ENCODE measurements at regions not wholly inside any gene's neighbourhood (a gene's known extent, or its start where the extent isn't known, plus 50 kb on each side); places are given as distances from the start of the nearest gene placed in this dataset.

GRCh38 chr11:70763606-70764005 is 365.3 kb downstream of the CTTN start:
- H3K4me3 ChIP-seq (ENCODE audit: low read depth, low read length) = no peak overlapping the region
- DNase-seq (ENCODE audit: low read depth) = no peak
- no peak for TF ChIP-seq MAX (IDR thresholded peaks at IDR 0.05; ENCODE audit: low read depth, low read length)
- TF ChIP-seq CTCF (IDR thresholded peaks at IDR 0.05; ENCODE audit: low read depth, low read length) = no peak
- TF ChIP-seq MYC (IDR thresholded peaks at IDR 0.05; ENCODE audit: low read depth, low read length) = no peak
- no peak for TF ChIP-seq POLR2A (IDR thresholded peaks at IDR 0.05; ENCODE audit: extremely low read depth, insufficient read length)

- no peak overlapping the region for H3K4me3 ChIP-seq (ENCODE audit: low read depth, low read length)
Measured at GRCh38 chr11:70764356-70764905, 366.1 kb downstream of the CTTN start.

GRCh38 chr11:70766901-70767300 is 368.6 kb downstream of the CTTN start:
- TF ChIP-seq CTCF (IDR thresholded peaks at IDR 0.05; ENCODE audit: low read depth, low read length) (no peak), POLR2A (IDR thresholded peaks at IDR 0.05; ENCODE audit: extremely low read depth, insufficient read length) (no peak), MAX (IDR thresholded peaks at IDR 0.05; ENCODE audit: low read depth, low read length) (no peak), MYC (IDR thresholded peaks at IDR 0.05; ENCODE audit: low read depth, low read length) (no peak)
- no peak for DNase-seq (ENCODE audit: low read depth)
- H3K4me3 ChIP-seq (ENCODE audit: low read depth, low read length) = no peak overlapping the region

More at GRCh38 chr11:70764356-70764905, 366.1 kb downstream of the CTTN start:
- TF ChIP-seq POLR2A (IDR thresholded peaks at IDR 0.05; ENCODE audit: extremely low read depth, insufficient read length) (no peak), MAX (IDR thresholded peaks at IDR 0.05; ENCODE audit: low read depth, low read length) (no peak), CTCF (IDR thresholded peaks at IDR 0.05; ENCODE audit: low read depth, low read length) (no peak), MYC (IDR thresholded peaks at IDR 0.05; ENCODE audit: low read depth, low read length) (no peak)
- DNase-seq (ENCODE audit: low read depth) = no peak

GRCh38 chr11:70768346-70769095 is 370.2 kb downstream of the CTTN start:
- DNase-seq (ENCODE audit: low read depth) = no peak
- no peak for TF ChIP-seq CTCF (IDR thresholded peaks at IDR 0.05; ENCODE audit: low read depth, low read length)
- no peak for TF ChIP-seq MAX (IDR thresholded peaks at IDR 0.05; ENCODE audit: low read depth, low read length)
- TF ChIP-seq POLR2A (IDR thresholded peaks at IDR 0.05; ENCODE audit: extremely low read depth, insufficient read length) = no peak
- TF ChIP-seq MYC (IDR thresholded peaks at IDR 0.05; ENCODE audit: low read depth, low read length) = no peak
- H3K4me3 ChIP-seq (ENCODE audit: low read depth, low read length) = no peak overlapping the region

- no peak overlapping the region for H3K4me3 ChIP-seq (ENCODE audit: low read depth, low read length)
- no peak for DNase-seq (ENCODE audit: low read depth)
- TF ChIP-seq POLR2A (IDR thresholded peaks at IDR 0.05; ENCODE audit: extremely low read depth, insufficient read length) (no peak), MYC (IDR thresholded peaks at IDR 0.05; ENCODE audit: low read depth, low read length) (no peak), MAX (IDR thresholded peaks at IDR 0.05; ENCODE audit: low read depth, low read length) (no peak), CTCF (IDR thresholded peaks at IDR 0.05; ENCODE audit: low read depth, low read length) (no peak)
Measured at GRCh38 chr11:70769106-70769505, 370.8 kb downstream of the CTTN start.

Measured in NB4 (cell line).